ENCODE measurements at regions not wholly inside any gene's neighbourhood (a gene's known extent, or its start where the extent isn't known, plus 50 kb on each side); places are given as distances from the start of the nearest gene placed in this dataset.

DNA sequence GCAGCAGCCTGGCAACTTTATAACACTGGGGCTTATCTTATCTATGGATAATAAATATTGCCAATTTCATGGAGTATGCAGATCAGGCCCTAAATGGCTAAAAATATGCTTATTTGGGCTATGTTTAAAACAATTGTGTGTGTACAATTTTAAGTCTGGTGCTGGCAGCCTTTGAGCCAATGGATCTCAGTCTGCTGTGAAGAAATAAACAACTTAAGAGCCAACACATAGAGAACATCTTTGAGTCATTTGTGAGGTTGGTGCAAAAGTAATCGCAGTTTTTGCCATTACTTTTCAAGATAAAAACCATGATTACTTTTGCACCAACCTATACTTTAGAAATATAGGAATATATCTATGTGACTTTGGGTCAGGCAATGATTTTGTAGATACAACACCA lies 129.1 kb upstream of the CARMIL1 start:
- intact Hi-C loops (cut with DNase I, micrococcal nuclease), result no loop called here
- Mint-ChIP-seq H3K4me3 (no peak overlapping the region), H3K4me1 (ENCODE audit: low read depth) (no peaks in the 10 kb centered on the region), H3K27me3 (no peaks in the 10 kb centered on the region), H3K27ac (no peak overlapping the region), H3K36me3 (ENCODE audit: low read depth) (no peaks in the 10 kb centered on the region), H3K9me3 (no peaks in the 10 kb centered on the region)
- Histone ChIP-seq H3K27ac (ENCODE audit: low read depth in 1 of 2, low read length in 2 of 2) (no peak overlapping the region), H3K36me3 (ENCODE audit: insufficient read depth, low read length) (no peaks in the 10 kb centered on the region), H3K27me3 (ENCODE audit: control insufficient read depth in 1 of 2, insufficient read depth in 2 of 2, low read length in 2 of 2) (no peaks in the 10 kb centered on the region), H3K4me3 (ENCODE audit: low read length) (no peak overlapping the region), H3K4me1 (ENCODE audit: insufficient read depth, low read length) (no peaks in the 10 kb centered on the region), H3K9me3 (ENCODE audit: control insufficient read depth in 1 of 2, insufficient read depth in 1 of 2, low read length in 2 of 2) (peaks cover 0 to 6% of the 10 kb centered on the region in 2 experiments)
- ATAC-seq (ENCODE audit: poor library complexity) (no peak), DNase-seq (no peak)
- TF ChIP-seq, protein P1, sequence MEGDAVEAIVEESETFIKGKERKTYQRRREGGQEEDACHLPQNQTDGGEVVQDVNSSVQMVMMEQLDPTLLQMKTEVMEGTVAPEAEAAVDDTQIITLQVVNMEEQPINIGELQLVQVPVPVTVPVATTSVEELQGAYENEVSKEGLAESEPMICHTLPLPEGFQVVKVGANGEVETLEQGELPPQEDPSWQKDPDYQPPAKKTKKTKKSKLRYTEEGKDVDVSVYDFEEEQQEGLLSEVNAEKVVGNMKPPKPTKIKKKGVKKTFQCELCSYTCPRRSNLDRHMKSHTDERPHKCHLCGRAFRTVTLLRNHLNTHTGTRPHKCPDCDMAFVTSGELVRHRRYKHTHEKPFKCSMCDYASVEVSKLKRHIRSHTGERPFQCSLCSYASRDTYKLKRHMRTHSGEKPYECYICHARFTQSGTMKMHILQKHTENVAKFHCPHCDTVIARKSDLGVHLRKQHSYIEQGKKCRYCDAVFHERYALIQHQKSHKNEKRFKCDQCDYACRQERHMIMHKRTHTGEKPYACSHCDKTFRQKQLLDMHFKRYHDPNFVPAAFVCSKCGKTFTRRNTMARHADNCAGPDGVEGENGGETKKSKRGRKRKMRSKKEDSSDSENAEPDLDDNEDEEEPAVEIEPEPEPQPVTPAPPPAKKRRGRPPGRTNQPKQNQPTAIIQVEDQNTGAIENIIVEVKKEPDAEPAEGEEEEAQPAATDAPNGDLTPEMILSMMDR (IDR thresholded peaks at IDR 0.05), result no peak
- CTCF ChIA-PET, result interaction anchor here (2.0 kb wide), 1 partner anchor 12 kb away, joined by 4 read pairs; no protein-coding TSS in a partner anchor
- POLR2A ChIA-PET, result no interaction called here

DNA sequence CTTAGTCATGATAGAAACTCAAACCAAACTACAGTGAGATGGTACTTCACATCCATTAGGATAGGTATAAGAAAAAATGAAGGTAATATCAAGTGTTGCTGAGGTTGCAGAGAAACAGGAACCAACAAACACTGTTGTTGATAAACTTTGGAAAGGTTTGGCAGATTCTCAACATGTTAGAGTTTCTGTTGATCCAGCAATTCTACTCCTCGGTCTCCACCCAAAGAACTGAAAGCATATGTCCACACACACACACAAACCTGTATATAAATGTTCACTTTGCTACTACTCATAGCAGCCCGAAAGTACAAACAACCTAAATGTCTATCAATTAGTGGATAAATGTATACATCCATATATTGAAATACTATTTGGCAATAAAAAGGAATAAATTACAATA lies 128.3 kb upstream of the CARMIL1 start:
- H3K27ac Mint-ChIP-seq, result no peak overlapping the region
- TF ChIP-seq, protein P1 (IDR thresholded peaks at IDR 0.05), result no peak
- ATAC-seq (ENCODE audit: poor library complexity) (no peak), DNase-seq (no peak)
- H3K27me3 ChIP-seq (ENCODE audit: control insufficient read depth in 1 of 2, insufficient read depth in 2 of 2, low read length in 2 of 2), result no peaks in the 10 kb centered on the region
- no peaks in the 10 kb centered on the region for H3K36me3 ChIP-seq (ENCODE audit: insufficient read depth, low read length)
- no peaks in the 10 kb centered on the region for H3K9me3 Mint-ChIP-seq
- H3K27ac ChIP-seq (ENCODE audit: low read depth in 1 of 2, low read length in 2 of 2), result no peak overlapping the region
- no peaks in the 10 kb centered on the region for H3K4me1 Mint-ChIP-seq (ENCODE audit: low read depth)
- no peaks in the 10 kb centered on the region for H3K4me1 ChIP-seq (ENCODE audit: insufficient read depth, low read length)
- no peak overlapping the region for H3K4me3 Mint-ChIP-seq
- H3K4me3 ChIP-seq (ENCODE audit: low read length), result no peak overlapping the region
- CTCF ChIA-PET, result interaction anchor here (2.0 kb wide), 1 partner anchor 13 kb away, joined by 4 read pairs; no protein-coding TSS in a partner anchor
- H3K9me3 ChIP-seq (ENCODE audit: control insufficient read depth in 1 of 2, insufficient read depth in 1 of 2, low read length in 2 of 2), result peaks cover 0 to 6% of the 10 kb centered on the region in 2 experiments
- H3K27me3 Mint-ChIP-seq, result no peaks in the 10 kb centered on the region
- intact Hi-C loops (cut with DNase I, micrococcal nuclease), result no loop called here
- POLR2A ChIA-PET, result interaction anchor here (0.6 kb wide), 1 partner anchor 9 kb away, joined by 3 read pairs; no protein-coding TSS in a partner anchor
- no peaks in the 10 kb centered on the region for H3K36me3 Mint-ChIP-seq (ENCODE audit: low read depth)

DNA sequence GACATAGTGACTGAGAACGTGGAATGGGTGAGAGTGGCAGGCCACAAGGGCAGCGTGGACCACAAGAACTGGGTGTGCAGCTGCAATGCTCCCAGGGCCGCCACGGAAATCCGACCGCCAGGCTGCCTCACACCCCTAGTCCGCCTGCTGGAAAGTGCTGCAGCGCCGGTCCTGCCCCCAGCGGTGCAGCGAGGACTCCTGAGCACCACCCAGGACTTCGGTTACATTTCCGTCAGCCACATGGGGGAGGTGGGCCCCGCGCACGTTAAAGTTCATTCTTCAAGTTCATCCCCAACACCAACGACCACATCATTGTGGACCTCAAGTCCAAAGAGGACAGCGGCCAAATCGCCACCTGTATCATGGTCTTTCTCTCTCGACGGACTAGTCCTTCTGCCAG lies 126.1 kb upstream of the CARMIL1 start:
- ATAC-seq (ENCODE audit: poor library complexity) (no peak), DNase-seq (no peak)
- Mint-ChIP-seq H3K36me3 (ENCODE audit: low read depth) (no peaks in the 10 kb centered on the region), H3K27me3 (no peaks in the 10 kb centered on the region), H3K9me3 (peaks cover 2% of the 10 kb centered on the region), H3K4me3 (no peak overlapping the region), H3K27ac (no peak overlapping the region), H3K4me1 (ENCODE audit: low read depth) (no peaks in the 10 kb centered on the region)
- POLR2A ChIA-PET, result no interaction called here
- TF ChIP-seq, protein P1 (IDR thresholded peaks at IDR 0.05), result no peak
- no peak overlapping the region for H3K4me3 ChIP-seq (ENCODE audit: low read length)
- no peaks in the 10 kb centered on the region for H3K36me3 ChIP-seq (ENCODE audit: insufficient read depth, low read length)
- CTCF ChIA-PET, result no interaction called here
- intact Hi-C loops (cut with DNase I, micrococcal nuclease), result no loop called here
- no peaks in the 10 kb centered on the region for H3K27me3 ChIP-seq (ENCODE audit: control insufficient read depth in 1 of 2, insufficient read depth in 2 of 2, low read length in 2 of 2)
- H3K4me1 ChIP-seq (ENCODE audit: insufficient read depth, low read length), result no peaks in the 10 kb centered on the region
- H3K27ac ChIP-seq (ENCODE audit: low read depth in 1 of 2, low read length in 2 of 2), result no peak overlapping the region
- H3K9me3 ChIP-seq (ENCODE audit: control insufficient read depth in 1 of 2, insufficient read depth in 1 of 2, low read length in 2 of 2), result peaks cover 5 to 8% of the 10 kb centered on the region in 2 experiments

Measured in CD4-positive, alpha-beta T cell (primary cell).